ENCODE measurements at regions not wholly inside any gene's neighbourhood (a gene's known extent, or its start where the extent isn't known, plus 50 kb on each side); places are given as distances from the start of the nearest gene placed in this dataset.

GRCh38 chr2:19274439-19274838, 84.0 kb downstream of the OSR1 start:
- no peaks in the 10 kb centered on the region for H3K36me3 ChIP-seq (ENCODE audit: insufficient read depth, low read length)
- no peaks in the 10 kb centered on the region for H3K27me3 Mint-ChIP-seq
- ATAC-seq (ENCODE audit: poor library complexity) (no peak), DNase-seq (no peak)
- peaks cover 3% of the 10 kb centered on the region for H3K36me3 Mint-ChIP-seq (ENCODE audit: low read depth)
- no peak for TF ChIP-seq CTCF (IDR thresholded peaks at IDR 0.05)
- H3K27ac Mint-ChIP-seq = no peak overlapping the region
- no peak overlapping the region for H3K4me3 ChIP-seq (ENCODE audit: low read length)
- CTCF ChIA-PET = no interaction called here
- POLR2A ChIA-PET = no interaction called here
- H3K9me3 Mint-ChIP-seq = peaks cover 7% of the 10 kb centered on the region
- H3K4me1 Mint-ChIP-seq (ENCODE audit: low read depth) = no peaks in the 10 kb centered on the region
- H3K4me3 Mint-ChIP-seq = no peak overlapping the region
- H3K9me3 ChIP-seq (ENCODE audit: control insufficient read depth in 1 of 2, insufficient read depth in 1 of 2, low read length in 2 of 2) = no peaks in the 10 kb centered on the region
- no peaks in the 10 kb centered on the region for H3K4me1 ChIP-seq (ENCODE audit: insufficient read depth, low read length)
- no peaks in the 10 kb centered on the region for H3K27me3 ChIP-seq (ENCODE audit: control insufficient read depth in 1 of 2, insufficient read depth in 2 of 2, low read length in 2 of 2)
- H3K27ac ChIP-seq (ENCODE audit: low read depth in 1 of 2, low read length in 2 of 2) = no peak overlapping the region
- intact Hi-C loops (cut with DNase I, micrococcal nuclease) = no loop called here

GRCh38 chr2:19272941-19273470, 85.4 kb downstream of the OSR1 start:
- Histone ChIP-seq H3K36me3 (ENCODE audit: insufficient read depth, low read length) (no peaks in the 10 kb centered on the region), H3K4me3 (ENCODE audit: low read length) (no peak overlapping the region), H3K27ac (ENCODE audit: low read depth in 1 of 2, low read length in 2 of 2) (no peak overlapping the region), H3K27me3 (ENCODE audit: control insufficient read depth in 1 of 2, insufficient read depth in 2 of 2, low read length in 2 of 2) (no peaks in the 10 kb centered on the region), H3K9me3 (ENCODE audit: control insufficient read depth in 1 of 2, insufficient read depth in 1 of 2, low read length in 2 of 2) (no peaks in the 10 kb centered on the region), H3K4me1 (ENCODE audit: insufficient read depth, low read length) (no peaks in the 10 kb centered on the region)
- H3K36me3 Mint-ChIP-seq (ENCODE audit: low read depth) = no peaks in the 10 kb centered on the region
- no peak overlapping the region for H3K27ac Mint-ChIP-seq
- H3K9me3 Mint-ChIP-seq = no peaks in the 10 kb centered on the region
- intact Hi-C loops (cut with DNase I, micrococcal nuclease) = no loop called here
- H3K4me1 Mint-ChIP-seq (ENCODE audit: low read depth) = no peaks in the 10 kb centered on the region
- no peaks in the 10 kb centered on the region for H3K27me3 Mint-ChIP-seq
- no peak for TF ChIP-seq CTCF (IDR thresholded peaks at IDR 0.05)
- no peak overlapping the region for H3K4me3 Mint-ChIP-seq
- POLR2A ChIA-PET = no interaction called here
- CTCF ChIA-PET = no interaction called here
- no peak for DNase-seq
- no peak for ATAC-seq (ENCODE audit: poor library complexity)

GRCh38 chr2:19272039-19272438, 86.4 kb downstream of the OSR1 start:
- no peaks in the 10 kb centered on the region for H3K27me3 Mint-ChIP-seq
- DNase-seq (no peak), ATAC-seq (ENCODE audit: poor library complexity) (no peak)
- POLR2A ChIA-PET = no interaction called here
- no peaks in the 10 kb centered on the region for H3K36me3 Mint-ChIP-seq (ENCODE audit: low read depth)
- no peak for TF ChIP-seq CTCF (IDR thresholded peaks at IDR 0.05)
- no peaks in the 10 kb centered on the region for H3K9me3 ChIP-seq (ENCODE audit: control insufficient read depth in 1 of 2, insufficient read depth in 1 of 2, low read length in 2 of 2)
- H3K4me1 Mint-ChIP-seq (ENCODE audit: low read depth) = no peaks in the 10 kb centered on the region
- H3K27ac Mint-ChIP-seq = no peak overlapping the region
- H3K9me3 Mint-ChIP-seq = no peaks in the 10 kb centered on the region
- no peaks in the 10 kb centered on the region for H3K27me3 ChIP-seq (ENCODE audit: control insufficient read depth in 1 of 2, insufficient read depth in 2 of 2, low read length in 2 of 2)
- no peaks in the 10 kb centered on the region for H3K4me1 ChIP-seq (ENCODE audit: insufficient read depth, low read length)
- no peak overlapping the region for H3K27ac ChIP-seq (ENCODE audit: low read depth in 1 of 2, low read length in 2 of 2)
- H3K36me3 ChIP-seq (ENCODE audit: insufficient read depth, low read length) = no peaks in the 10 kb centered on the region
- no peak overlapping the region for H3K4me3 Mint-ChIP-seq
- intact Hi-C loops (cut with DNase I, micrococcal nuclease) = no loop called here
- CTCF ChIA-PET = no interaction called here
- no peak overlapping the region for H3K4me3 ChIP-seq (ENCODE audit: low read length)
